NCI-H524 treated with DMSO at 0.1 percent for 48 hours (cell line): ENCODE measurements at regions not wholly inside any gene's neighbourhood (a gene's known extent, or its start where the extent isn't known, plus 50 kb on each side); places are given as distances from the start of the nearest gene placed in this dataset.
A peak's percentile ranks its signal among the peaks of the same experiment; 100 is the strongest.

Source experiments
- DNase-seq: peaks from one replicate; lab custom pipeline; 2025; lab: John Stamatoyannopoulos, UW

DNA sequence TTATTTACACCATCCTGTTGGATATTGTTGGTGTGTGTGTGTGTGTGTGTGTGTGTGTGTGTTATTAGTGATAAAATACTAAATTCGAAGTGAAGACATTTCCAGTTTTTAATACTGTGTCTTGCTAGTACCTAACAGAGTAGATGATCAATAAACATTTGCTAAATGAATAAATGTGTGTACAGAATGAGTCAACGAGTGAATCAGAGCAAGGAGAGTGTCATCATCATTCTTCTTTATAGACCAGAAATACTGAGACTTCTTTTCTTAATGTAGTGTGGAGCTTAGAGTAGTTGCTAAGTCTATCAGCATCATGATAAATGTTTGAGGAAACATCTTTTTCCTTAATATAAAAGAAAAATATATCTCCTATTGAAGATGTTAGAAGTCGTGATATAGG is 169.7 kb upstream of the SATB2 start:
- no peak for DNase-seq

- DNase-seq, result no peak
Observed at GRCh38 chr2:199624958-199625357, 167.2 kb upstream of the SATB2 start.

DNA sequence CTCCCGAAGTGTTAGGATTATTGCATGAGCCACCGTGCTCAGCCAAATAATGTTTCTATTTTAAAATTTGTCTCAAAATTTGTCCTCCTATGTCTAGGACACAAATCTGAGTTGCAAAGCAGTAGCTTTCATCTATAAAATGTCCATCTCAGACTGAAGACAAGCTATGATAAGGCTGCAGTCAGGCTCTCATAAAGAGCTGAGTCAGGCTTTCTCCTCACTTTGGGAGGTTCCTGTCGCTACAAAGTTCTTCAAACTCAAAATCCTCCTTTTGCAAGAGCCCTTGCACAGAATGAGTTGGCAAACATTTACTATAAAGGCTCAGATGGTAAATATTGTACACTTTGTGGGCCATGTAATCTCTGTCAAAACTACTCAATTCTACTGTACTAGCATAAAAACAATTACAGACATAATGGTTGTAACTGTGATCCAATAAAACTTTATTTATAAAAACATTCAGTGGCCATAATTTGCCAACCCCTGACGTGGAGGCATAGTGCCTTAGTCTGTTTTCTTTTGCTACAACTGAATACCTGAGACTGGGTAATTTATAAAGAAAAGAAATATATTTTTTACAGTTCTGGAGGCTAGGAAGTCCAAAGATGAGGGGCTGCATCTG is 154.9 kb upstream of the SATB2 start:
- no peak for DNase-seq

DNA sequence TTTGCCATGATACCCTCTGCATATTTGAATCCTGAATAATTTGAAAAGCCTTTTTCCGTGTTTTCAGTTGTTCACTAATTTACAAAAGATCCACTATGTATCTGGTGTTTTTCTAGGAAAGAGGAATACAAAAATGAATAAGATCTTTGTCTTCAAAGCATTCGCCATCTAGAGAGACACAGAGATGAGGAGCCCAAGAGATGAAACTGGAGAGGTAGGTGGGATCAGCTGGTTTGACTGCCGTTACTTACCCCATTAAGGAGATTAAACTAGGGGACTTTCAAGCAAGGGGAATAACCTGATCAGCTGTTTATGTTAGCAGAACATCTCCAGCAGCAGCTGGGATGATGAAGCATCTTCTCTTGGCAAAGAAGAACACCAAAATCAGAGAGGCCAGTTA is 150.2 kb upstream of the SATB2 start:
- DNase-seq, result peak; percentile 16

DNA sequence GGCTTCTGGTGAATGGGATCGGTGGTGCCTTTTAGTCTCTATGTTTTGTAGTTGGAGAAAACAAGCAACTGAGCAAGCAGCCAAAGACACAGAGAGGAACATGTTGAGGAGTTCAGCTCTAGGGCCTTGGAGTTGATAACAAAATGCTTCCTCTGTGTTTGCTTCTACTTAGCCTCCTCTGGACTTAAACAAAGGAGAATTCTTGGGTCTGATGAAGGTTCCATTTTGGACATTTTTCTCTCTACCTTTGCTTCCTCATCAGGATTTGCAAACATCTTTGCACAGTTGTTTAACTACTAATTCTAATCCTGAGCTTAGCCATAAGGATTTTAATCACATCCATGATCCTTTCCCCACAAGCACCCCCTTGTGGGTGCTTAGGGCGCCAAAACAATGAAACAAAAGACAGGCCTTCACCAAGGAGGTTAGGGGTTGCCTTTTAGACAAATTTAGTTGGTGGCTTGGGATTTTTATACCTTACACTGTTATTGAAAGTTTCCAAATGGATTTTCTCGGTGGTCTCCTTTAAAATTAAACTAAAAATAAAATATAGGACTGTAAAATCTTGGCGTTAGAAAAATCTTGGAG is 148.5 kb upstream of the SATB2 start:
- peak; percentile 14 for DNase-seq

DNA sequence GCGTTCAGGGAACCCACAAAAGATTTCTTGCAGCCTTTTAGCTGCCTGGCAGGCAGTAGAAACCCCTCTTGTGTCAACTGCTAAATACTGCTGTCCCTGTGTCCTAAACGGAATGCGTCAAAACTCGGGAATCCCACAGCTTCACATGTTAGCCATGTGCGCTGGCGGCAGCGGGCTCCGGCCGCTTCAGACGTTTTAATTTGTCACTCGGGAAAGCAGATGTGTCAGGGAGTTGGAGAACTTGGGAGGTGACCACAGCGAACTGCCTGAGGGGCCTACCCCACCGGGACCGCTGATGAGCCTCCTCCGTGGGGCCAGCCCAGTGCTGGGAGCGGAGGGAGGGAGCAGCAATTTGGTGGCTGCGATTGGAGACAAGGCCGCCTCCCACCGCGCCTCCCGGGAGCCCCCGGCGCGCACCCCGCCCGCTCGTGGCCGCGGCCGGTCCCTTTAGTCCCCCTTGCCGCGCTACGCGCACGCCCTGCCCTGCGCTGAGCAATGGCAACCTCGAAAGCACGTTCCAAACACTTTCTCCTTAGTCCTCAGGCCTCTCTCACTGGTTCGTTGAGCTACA is 146.1 kb upstream of the SATB2 start:
- DNase-seq, result no peak

DNA sequence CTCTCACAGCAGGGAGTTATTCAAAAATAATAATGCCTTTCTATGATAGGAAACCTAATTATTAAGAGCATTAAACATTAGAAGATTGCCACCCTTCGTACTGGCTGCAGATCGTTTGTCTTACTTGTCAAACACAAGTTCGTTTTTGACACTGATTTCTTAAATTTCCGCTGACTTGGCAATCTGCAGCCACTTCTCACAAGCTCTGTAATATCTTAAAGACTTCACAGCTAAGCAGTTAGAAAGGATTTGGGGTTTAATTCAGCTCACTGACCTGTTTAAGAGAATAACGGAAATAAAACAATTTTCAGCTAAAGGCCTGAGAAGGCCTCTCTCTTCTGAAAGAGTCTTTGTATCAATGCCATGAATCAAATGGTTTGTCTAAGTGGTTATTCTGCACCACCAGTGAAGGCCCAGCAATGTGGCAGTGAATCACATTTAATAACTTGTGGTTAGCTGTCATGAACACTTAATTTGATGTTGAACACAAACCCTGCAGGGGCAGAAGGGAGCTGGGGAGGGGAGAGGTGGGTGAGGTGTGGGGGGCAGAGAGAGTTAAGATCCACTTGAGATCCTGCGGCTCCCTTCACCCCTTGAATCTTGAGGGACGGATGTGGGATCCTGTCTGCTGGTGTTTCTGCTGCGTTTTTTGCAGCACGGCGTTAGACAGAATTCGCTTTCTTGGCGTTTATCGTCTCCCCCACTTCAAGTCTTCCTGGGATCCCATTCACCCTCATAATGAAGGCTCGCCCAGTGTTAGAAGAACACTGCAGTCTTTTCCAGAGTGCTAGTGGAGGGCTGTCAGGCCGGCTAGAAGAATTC is 145.4 kb upstream of the SATB2 start:
- no peak for DNase-seq

- DNase-seq, result peak; percentile 40
Observed at GRCh38 chr2:199602271-199602895, 144.6 kb upstream of the SATB2 start.

GRCh38 chr2:199596549-199596948 is 138.8 kb upstream of the SATB2 start:
- DNase-seq, result no peak

- DNase-seq, result no peak
Observed at GRCh38 chr2:199594443-199594842, 136.7 kb upstream of the SATB2 start.

DNA sequence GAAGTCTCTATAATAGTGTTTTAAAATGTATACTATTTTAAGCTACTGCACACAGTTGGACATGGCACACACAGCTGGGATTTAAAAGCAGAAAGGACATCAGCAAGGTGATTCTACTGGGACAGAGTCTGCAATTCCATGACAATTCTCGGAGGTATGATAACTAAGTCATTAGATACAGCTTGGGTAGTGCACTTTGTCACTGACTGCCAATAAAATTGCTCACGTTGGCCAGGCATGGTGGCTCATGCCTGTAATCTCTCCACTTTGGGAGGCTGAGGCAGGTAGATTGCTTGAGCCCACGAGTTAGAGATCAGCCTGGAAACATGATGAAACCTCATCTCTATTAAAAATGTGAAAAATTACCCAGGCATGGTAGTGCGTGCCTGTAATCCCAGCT is 134.1 kb upstream of the SATB2 start:
- no peak for DNase-seq

- no peak for DNase-seq
Observed at GRCh38 chr2:199590321-199591203, 132.8 kb upstream of the SATB2 start.

DNA sequence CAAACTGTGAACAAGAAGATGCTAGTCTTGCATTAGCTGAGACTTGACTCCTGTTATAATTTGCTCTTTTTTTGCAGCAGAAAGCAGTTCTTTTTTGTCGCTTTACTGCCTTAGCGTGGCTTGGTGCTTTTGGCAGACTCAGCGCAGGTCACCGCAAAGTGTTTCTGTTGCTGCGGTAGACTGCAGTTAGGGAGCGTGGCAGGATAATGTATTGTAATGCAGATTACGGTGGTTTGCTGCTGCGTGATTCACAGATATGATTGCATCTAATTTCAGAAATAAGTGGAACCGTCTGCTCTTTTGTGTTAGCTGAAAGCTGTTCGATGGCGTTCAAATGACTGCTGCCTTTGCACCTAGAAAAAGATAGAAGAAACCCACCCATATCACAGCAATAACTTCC is 131.6 kb upstream of the SATB2 start:
- DNase-seq, result no peak

DNA sequence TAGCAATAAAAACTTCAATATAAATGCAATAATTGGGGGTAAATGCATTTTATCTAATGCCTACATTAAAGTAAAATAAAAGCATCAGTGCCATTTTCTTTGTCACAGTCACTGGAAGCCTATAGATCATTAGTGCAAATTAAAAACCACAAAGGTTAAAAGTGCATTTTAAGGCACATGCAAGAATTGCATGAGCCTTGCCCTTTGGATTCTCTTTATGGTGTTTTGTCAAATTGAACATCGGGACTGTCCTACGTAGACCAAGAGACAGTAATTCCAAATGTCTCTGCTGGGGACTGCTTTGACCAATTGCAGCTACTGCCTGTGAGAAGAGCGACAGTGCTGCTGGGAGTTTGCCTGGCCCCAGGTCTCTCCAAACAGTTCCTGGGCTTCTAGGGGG is 130.3 kb upstream of the SATB2 start:
- no peak for DNase-seq

GRCh38 chr2:199586646-199587045 is 128.9 kb upstream of the SATB2 start:
- no peak for DNase-seq

DNA sequence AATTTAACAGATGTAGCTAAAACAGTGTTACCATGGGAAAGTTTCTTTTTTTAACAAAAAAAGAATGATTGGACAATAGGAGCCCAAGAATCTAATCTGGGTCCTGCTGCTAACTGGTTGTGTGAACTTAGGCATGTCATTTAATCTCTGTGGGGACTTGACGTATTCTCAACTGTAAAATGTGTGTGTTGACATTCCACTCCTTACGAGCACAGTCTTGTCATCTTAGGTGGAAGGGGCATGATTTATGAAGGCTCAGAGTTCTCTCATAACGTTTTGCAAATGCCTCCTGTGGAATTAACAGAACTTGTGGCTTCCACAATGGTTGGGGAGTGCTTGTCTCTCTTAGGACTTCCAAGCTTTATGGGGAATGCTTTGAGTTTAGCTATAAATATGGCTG is 125.9 kb upstream of the SATB2 start:
- no peak for DNase-seq

GRCh38 chr2:199581935-199582360 is 124.2 kb upstream of the SATB2 start:
- no peak for DNase-seq

- DNase-seq, result no peak
Observed at GRCh38 chr2:199581408-199581807, 123.7 kb upstream of the SATB2 start.

DNA sequence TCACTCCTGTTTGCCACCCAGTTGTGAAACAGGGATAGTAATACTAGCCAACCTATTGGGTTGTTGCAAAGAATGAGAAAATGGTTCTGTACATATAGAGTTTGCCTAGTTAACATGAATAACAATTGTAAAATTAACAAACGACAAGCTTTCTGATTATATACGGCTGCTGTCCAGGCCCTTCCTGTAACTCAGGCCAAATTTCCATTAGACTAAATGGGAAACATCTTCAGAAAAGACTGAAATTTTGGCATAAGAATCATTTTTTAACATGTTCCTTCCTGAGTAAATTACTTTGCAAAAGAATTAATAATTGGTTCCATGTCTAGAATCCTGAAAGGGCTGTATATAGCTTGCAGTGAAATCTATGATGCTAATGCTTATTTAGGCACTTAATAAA is 117.7 kb upstream of the SATB2 start:
- DNase-seq, result no peak

DNA sequence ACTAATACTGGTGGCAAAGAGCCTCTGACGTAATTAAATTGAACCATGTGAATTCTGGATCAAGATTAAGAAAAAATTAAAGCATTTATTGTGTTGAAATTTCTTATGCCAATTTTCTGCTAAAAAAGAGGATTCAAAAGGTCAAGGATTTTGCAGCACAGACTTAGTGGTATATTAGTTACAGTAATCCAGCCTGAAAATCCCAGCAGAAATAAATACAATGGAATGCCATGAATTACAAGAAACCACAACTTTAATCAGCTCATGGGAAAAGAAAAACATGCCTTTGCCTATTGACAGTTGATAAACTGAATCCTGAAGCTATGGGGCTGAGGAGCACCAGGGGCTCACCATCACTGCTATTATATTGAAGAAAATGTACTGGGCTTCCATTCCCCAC is 114.8 kb upstream of the SATB2 start:
- DNase-seq, result no peak

- no peak for DNase-seq
Observed at GRCh38 chr2:199570934-199571333, 113.2 kb upstream of the SATB2 start.

GRCh38 chr2:199569336-199569735 is 111.6 kb upstream of the SATB2 start:
- DNase-seq, result no peak
